ENCODE measurements at regions not wholly inside any gene's neighbourhood (a gene's known extent, or its start where the extent isn't known, plus 50 kb on each side); places are given as distances from the start of the nearest gene placed in this dataset.

DNA sequence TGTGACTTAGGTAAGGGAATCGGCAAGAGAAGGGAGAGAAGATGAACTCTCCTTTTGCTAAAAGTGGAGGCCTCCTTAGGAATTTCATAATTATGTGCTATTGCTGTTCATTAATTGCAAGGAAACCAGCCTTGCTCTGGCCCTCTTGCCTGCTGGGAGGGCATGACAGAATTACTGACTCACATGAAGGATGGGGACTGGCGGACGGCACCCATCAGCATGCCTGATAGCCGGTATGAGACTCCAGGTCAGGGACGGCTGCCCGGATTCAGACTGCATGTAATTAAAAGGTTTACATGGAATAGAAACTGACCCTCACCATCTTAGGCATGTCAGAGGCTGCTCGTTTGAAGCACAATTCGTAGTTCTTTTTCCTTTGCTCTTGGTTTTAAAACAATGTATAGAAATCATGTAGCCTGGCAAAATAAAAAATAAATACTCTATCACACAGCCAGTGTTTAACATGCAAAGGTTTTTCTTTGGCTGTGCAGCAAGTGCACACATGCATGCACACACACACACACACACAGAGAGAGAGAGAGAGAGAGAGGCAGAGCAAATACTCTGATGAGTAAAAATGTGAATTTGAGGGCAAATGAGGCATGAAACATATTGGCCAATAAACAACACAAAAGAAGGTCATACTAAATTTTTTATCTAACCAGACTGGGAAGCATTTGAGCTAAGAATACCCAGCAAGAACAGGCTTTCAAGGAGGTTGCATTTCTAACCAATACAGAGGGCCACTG lies 82.7 kb downstream of the FOXB1 start:
- TF ChIP-seq, protein P1, sequence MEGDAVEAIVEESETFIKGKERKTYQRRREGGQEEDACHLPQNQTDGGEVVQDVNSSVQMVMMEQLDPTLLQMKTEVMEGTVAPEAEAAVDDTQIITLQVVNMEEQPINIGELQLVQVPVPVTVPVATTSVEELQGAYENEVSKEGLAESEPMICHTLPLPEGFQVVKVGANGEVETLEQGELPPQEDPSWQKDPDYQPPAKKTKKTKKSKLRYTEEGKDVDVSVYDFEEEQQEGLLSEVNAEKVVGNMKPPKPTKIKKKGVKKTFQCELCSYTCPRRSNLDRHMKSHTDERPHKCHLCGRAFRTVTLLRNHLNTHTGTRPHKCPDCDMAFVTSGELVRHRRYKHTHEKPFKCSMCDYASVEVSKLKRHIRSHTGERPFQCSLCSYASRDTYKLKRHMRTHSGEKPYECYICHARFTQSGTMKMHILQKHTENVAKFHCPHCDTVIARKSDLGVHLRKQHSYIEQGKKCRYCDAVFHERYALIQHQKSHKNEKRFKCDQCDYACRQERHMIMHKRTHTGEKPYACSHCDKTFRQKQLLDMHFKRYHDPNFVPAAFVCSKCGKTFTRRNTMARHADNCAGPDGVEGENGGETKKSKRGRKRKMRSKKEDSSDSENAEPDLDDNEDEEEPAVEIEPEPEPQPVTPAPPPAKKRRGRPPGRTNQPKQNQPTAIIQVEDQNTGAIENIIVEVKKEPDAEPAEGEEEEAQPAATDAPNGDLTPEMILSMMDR (conservative IDR thresholded peaks at IDR 0.05), result no peak
- TF ChIP-seq ZFX (IDR thresholded peaks at IDR 0.05), result no peak

Measured in C4-2B (cell line).